HFFc6 (cell line): ENCODE measurements at regions not wholly inside any gene's neighbourhood (a gene's known extent, or its start where the extent isn't known, plus 50 kb on each side); places are given as distances from the start of the nearest gene placed in this dataset.

Source experiments
- DNase-seq: peaks from one replicate; pipeline ENCODE4 v3.0.0-alpha.2; 2018
- H3K27ac Mint-ChIP-seq: 2 replicates; pipeline ENCODE4 v1.8.0; 2020; ENCODE audit warnings: mild to moderate bottlenecking, mixed read lengths
- H3K27me3 Mint-ChIP-seq: 2 replicates; pipeline ENCODE4 v1.8.0; 2021; ENCODE audit warnings: mild to moderate bottlenecking, moderate library complexity, mixed read lengths; ENCODE audit not compliant: insufficient read depth
- H3K36me3 Mint-ChIP-seq: 2 replicates; pipeline ENCODE4 v1.8.0; 2021; ENCODE audit warnings: low read depth, mixed read lengths
- H3K4me1 Mint-ChIP-seq: 2 replicates; pipeline ENCODE4 v1.8.0; 2020; ENCODE audit warnings: low read depth, mixed read lengths
- H3K4me3 Mint-ChIP-seq: 2 replicates; pipeline ENCODE4 v1.8.0; 2020; ENCODE audit warnings: mild to moderate bottlenecking, moderate library complexity, mixed read lengths
- H3K9me3 Mint-ChIP-seq: 2 replicates; pipeline ENCODE4 v1.8.0; 2020; ENCODE audit warnings: mild to moderate bottlenecking, mixed read lengths
- CTCF ChIP-seq: fragments of 200-600 bp; sonication (generic); IDR thresholded peaks from 2 replicates; pipeline ENCODE4 v1.5.0; 2021; ENCODE audit warnings: antibody characterized with exemption, mild to moderate bottlenecking

- Mint-ChIP-seq H3K9me3 (peaks cover 64% of the 10 kb centered on the region), H3K4me3 (no peak overlapping the region), H3K36me3 (no peaks in the 10 kb centered on the region), H3K27ac (no peak overlapping the region), H3K4me1 (no peaks in the 10 kb centered on the region), H3K27me3 (peaks cover 2% of the 10 kb centered on the region; the same call in 1 of the 2 replicates)
- no peak for DNase-seq
- TF ChIP-seq CTCF, result no peak
These were observed 933.9 kb downstream of the EPHA7 start for GRCh38 chr6:92485487-92485886.

GRCh38 chr6:92479831-92480230 lies 939.5 kb downstream of the EPHA7 start:
- Mint-ChIP-seq H3K4me1 (no peaks in the 10 kb centered on the region), H3K4me3 (no peak overlapping the region), H3K9me3 (peaks cover 33% of the 10 kb centered on the region), H3K27me3 (no peaks in the 10 kb centered on the region), H3K36me3 (no peaks in the 10 kb centered on the region), H3K27ac (no peak overlapping the region)
- TF ChIP-seq CTCF, result no peak
- no peak for DNase-seq

GRCh38 chr6:92473056-92473455 lies 946.3 kb downstream of the EPHA7 start:
- no peak for TF ChIP-seq CTCF
- DNase-seq, result no peak
- peaks cover 39% of the 10 kb centered on the region for H3K9me3 Mint-ChIP-seq
- H3K27ac Mint-ChIP-seq, result no peak overlapping the region
- H3K4me3 Mint-ChIP-seq, result no peak overlapping the region
- no peaks in the 10 kb centered on the region for H3K4me1 Mint-ChIP-seq
- no peaks in the 10 kb centered on the region for H3K36me3 Mint-ChIP-seq
- no peaks in the 10 kb centered on the region for H3K27me3 Mint-ChIP-seq

DNA sequence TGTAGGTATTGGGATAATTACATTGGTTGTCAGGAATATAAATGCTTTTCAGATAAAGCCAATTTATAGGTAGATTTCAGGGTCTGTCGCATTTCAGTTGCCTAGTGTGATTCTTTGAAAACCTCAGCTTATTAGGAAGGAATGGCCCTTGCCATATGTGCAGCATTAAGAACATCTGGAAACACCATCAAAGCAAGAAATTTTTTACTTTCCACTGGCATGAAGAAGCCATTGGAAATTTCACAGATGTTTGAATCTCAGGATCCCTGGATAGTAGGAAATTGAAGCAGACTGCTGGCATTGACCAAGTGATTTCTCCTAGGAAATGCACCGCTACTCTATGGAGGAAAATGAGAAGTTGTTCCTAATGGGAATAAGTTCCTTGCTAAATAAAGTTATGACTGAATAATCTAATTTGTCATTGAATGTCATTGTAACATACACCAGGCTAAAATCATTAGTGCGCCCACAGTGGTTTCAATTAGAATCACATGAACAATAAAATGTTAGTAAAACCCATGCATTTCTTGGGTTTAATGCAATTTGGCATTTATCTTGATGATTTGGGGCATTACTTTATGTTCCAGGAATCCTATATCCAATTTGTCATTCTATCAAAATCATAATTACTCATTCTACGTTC lies 950.1 kb downstream of the EPHA7 start:
- Mint-ChIP-seq H3K36me3 (no peaks in the 10 kb centered on the region), H3K27ac (no peak overlapping the region), H3K4me3 (no peak overlapping the region), H3K9me3 (peaks cover 47% of the 10 kb centered on the region), H3K27me3 (no peaks in the 10 kb centered on the region), H3K4me1 (no peaks in the 10 kb centered on the region)
- no peak for TF ChIP-seq CTCF
- no peak for DNase-seq

DNA sequence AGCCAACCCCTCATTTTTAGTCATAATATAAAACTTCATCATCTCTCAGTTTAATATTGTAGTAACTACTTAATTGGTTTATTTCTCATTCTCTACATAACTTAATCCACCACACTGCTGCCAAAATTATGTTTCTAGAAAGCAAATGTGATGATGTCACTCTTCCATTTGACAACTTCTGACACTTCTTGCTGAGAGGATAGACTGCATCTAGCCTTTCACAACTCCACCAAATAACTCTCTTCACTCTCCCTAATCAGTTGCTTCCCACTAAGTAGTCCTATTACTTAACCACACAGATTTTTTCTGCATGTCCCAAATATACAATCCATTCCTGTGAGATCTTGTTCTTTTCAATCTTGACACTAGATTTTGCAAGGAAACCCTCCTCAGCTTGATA lies 951.3 kb downstream of the EPHA7 start:
- Mint-ChIP-seq H3K9me3 (peaks cover 43% of the 10 kb centered on the region), H3K36me3 (no peaks in the 10 kb centered on the region), H3K27ac (no peak overlapping the region), H3K27me3 (no peaks in the 10 kb centered on the region), H3K4me1 (no peaks in the 10 kb centered on the region), H3K4me3 (no peak overlapping the region)
- TF ChIP-seq CTCF, result no peak
- no peak for DNase-seq

DNA sequence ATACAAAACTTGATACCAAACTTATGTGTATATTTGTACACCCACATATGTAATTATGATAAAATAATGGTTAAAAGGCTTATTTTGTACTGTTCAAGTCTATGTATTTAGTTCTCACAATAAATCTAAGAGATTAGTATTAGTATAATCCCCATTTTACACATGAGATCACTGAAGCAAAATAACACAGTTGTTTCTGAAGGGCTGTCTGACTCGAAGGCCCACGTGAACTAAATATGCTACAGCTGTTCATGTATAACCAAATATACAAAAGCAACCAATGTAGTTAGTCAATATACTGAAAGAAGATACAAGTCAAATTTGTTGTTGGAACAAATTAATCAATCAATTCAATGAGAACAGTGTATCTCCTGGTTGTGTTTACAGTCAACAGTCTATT lies 959.2 kb downstream of the EPHA7 start:
- Mint-ChIP-seq H3K9me3 (peaks cover 17% of the 10 kb centered on the region), H3K4me3 (no peak overlapping the region), H3K27me3 (no peaks in the 10 kb centered on the region), H3K4me1 (no peaks in the 10 kb centered on the region), H3K36me3 (no peaks in the 10 kb centered on the region), H3K27ac (no peak overlapping the region)
- no peak for DNase-seq
- TF ChIP-seq CTCF, result no peak
